SK-N-SH (cell line): ENCODE measurements at regions not wholly inside any gene's neighbourhood (a gene's known extent, or its start where the extent isn't known, plus 50 kb on each side); places are given as distances from the start of the nearest gene placed in this dataset.

Experiments
- CTCF ChIA-PET: fragments of 300-600, 350-600 bp; formaldehyde crosslinking; extraction: SDS; loops from one replicate; lab custom pipeline; 2021; lab: Yijun Ruan, JAX
- POLR2A ChIA-PET: fragments of 350-600 bp; sonication (Branson Sonifier 250); formaldehyde crosslinking; extraction: SDS; loops from one replicate; lab custom pipeline; 2020; ENCODE audit warnings: antibody characterized with exemption, inconsistent platforms; lab: Yijun Ruan, JAX
- DNase-seq: peaks from one replicate; pipeline ENCODE4 v3.0.0; 2012
- H2AFZ ChIP-seq: fragments of 200-600 bp; sonication (generic); 2 replicates; pipeline ENCODE4 v1.8.1; 2016; ENCODE audit warnings: antibody characterized with exemption, mild to moderate bottlenecking, low read depth
- H3F3A ChIP-seq: fragments of 200-600 bp; sonication (generic); replicated peaks from 2 replicates; pipeline ENCODE3; 2016; ENCODE audit warnings: antibody characterized with exemption, mild to moderate bottlenecking; ENCODE audit not compliant: insufficient read depth
- H3K27ac ChIP-seq, 2 experiments: fragments of 200-500 bp in 1 of 2; fragments of 200-600 bp in 1 of 2; sonication (Bioruptor generic) in 1 of 2; sonication (generic), shearing (Covaris generic) in 1 of 2; 2 replicates each; pipeline versions ENCODE4 v1.5.1 to v1.6.1; 2014 to 2016; ENCODE audit warnings: low read depth in 2 of 2, inconsistent platforms in 1 of 2, low read length in 1 of 2, mild to moderate bottlenecking in 1 of 2, mixed read lengths in 1 of 2
- H3K27me3 ChIP-seq: fragments of 200-600 bp; sonication (generic), shearing (Covaris generic); 2 replicates; pipeline ENCODE4 v1.6.1; 2016; ENCODE audit warnings: mixed run types; ENCODE audit not compliant: insufficient read depth
- H3K36me3 ChIP-seq, 2 experiments: fragments of 200-500 bp in 1 of 2; fragments of 200-600 bp in 1 of 2; sonication (Bioruptor generic) in 1 of 2; sonication (generic) in 1 of 2; replicated peaks in 1 of 2; 2 replicates each; pipeline versions ENCODE3 to v1.5.1; 2014 to 2016; ENCODE audit warnings: low read length in 1 of 2, mild to moderate bottlenecking in 1 of 2; ENCODE audit not compliant: insufficient read depth in 2 of 2, control insufficient read depth in 1 of 2
- H3K4me1 ChIP-seq, 2 experiments: fragments of 200-500 bp in 1 of 2; fragments of 200-600 bp in 1 of 2; sonication (Bioruptor generic) in 1 of 2; sonication (generic), shearing (Covaris generic) in 1 of 2; 2 replicates each; pipeline versions ENCODE4 v1.5.1 to v1.6.1; 2014 to 2016; ENCODE audit warnings: low read depth in 1 of 2, low read length in 1 of 2, mixed run types in 1 of 2; ENCODE audit not compliant: insufficient read depth in 2 of 2, control insufficient read depth in 1 of 2
- H3K4me2 ChIP-seq: fragments of 200-600 bp; sonication (generic), shearing (Covaris generic); 2 replicates; pipeline ENCODE4 v1.6.1; 2017; ENCODE audit warnings: mixed run types
- H3K4me3 ChIP-seq, 2 experiments: fragments of 200-500 bp in 1 of 2; fragments of 200-600 bp in 1 of 2; sonication (Bioruptor generic) in 1 of 2; sonication (generic), shearing (Covaris generic) in 1 of 2; 2 replicates each; pipeline versions ENCODE4 v1.5.1 to v1.8.1; 2014 to 2016; ENCODE audit warnings: low read depth in 2 of 2, inconsistent platforms in 1 of 2, low read length in 1 of 2, mild to moderate bottlenecking in 1 of 2, mixed read lengths in 1 of 2, moderate library complexity in 1 of 2
- H3K79me2 ChIP-seq: fragments of 200-600 bp; sonication (generic); 2 replicates; pipeline ENCODE4 v1.8.1; 2017; ENCODE audit warnings: mild to moderate bottlenecking; ENCODE audit not compliant: insufficient read depth
- H3K9ac ChIP-seq: fragments of 200-600 bp; sonication (generic); 2 replicates; pipeline ENCODE4 v1.6.1; 2017; ENCODE audit warnings: mixed run types
- H3K9me2 ChIP-seq: fragments of 200-600 bp; sonication (generic); 2 replicates; pipeline ENCODE4 v1.6.1; 2017; ENCODE audit warnings: mixed run types
- H3K9me3 ChIP-seq: fragments of 200-600 bp; sonication (generic); 2 replicates; pipeline ENCODE4 v1.6.1; 2017; ENCODE audit warnings: mixed run types, mild to moderate bottlenecking, moderate library complexity
- H4K20me1 ChIP-seq: fragments of 200-600 bp; sonication (generic); 2 replicates; pipeline ENCODE4 v1.6.1; 2017; ENCODE audit warnings: mild to moderate bottlenecking, mixed run types; ENCODE audit not compliant: insufficient read depth
- CHD2 ChIP-seq: fragments of 150-350 bp; IDR thresholded peaks from 2 replicates; pipeline ENCODE4 v1.6.1; 2018; ENCODE audit warnings: low read length; ENCODE audit not compliant: partially characterized antibody
- FOXM1 ChIP-seq: IDR thresholded peaks from 2 replicates; pipeline ENCODE4 v1.4.0; 2012; ENCODE audit warnings: low read depth, mild to moderate bottlenecking
- JUND ChIP-seq: IDR thresholded peaks from 2 replicates; pipeline ENCODE4 v1.4.0; 2012
- MEF2A ChIP-seq: IDR thresholded peaks from 2 replicates; pipeline ENCODE4 v1.4.0; 2012; ENCODE audit warnings: low read depth, borderline replicate concordance
- MXI1 ChIP-seq: IDR thresholded peaks from 2 replicates; pipeline ENCODE4 v1.6.1; 2012; ENCODE audit warnings: mild to moderate bottlenecking, low read depth, low read length, improper control_type of control experiment
- NFIC ChIP-seq: IDR thresholded peaks from 2 replicates; pipeline ENCODE4 v1.4.0; 2012; ENCODE audit warnings: borderline replicate concordance
- RAD21 ChIP-seq: IDR thresholded peaks from 2 replicates; pipeline ENCODE4 v1.6.1; 2012; ENCODE audit warnings: mild to moderate bottlenecking, low read length
- RFX5 ChIP-seq: IDR thresholded peaks from 2 replicates; pipeline ENCODE4 v1.6.1; 2012; ENCODE audit warnings: mild to moderate bottlenecking, improper control_type of control experiment, low read length
- SIN3A ChIP-seq: IDR thresholded peaks from 2 replicates; pipeline ENCODE4 v1.6.1; 2012; ENCODE audit warnings: low read depth, mild to moderate bottlenecking, low read length, moderate library complexity, borderline replicate concordance
- TAF1 ChIP-seq: IDR thresholded peaks from 2 replicates; pipeline ENCODE4 v1.6.1; 2012; ENCODE audit warnings: low read depth, mild to moderate bottlenecking, low read length, moderate library complexity, borderline replicate concordance
- ZBTB33 ChIP-seq: IDR thresholded peaks from 2 replicates; pipeline ENCODE4 v1.4.0; 2012; ENCODE audit warnings: low read depth, borderline replicate concordance
- WGBS: methylation state at CpG from one replicate; pipeline ENCODE4 v1.1.6; 2017; ENCODE audit warnings: low lambda C conversion rate; 5-methylcytosine and 5-hydroxymethylcytosine counted together
- TF ChIP-seq, protein P1 (sequence below): fragments of 150-350 bp; IDR thresholded peaks from 2 replicates; pipeline ENCODE4 v1.6.1; 2017; ENCODE audit warnings: antibody characterized with exemption, low read length, low read depth, borderline replicate concordance
- TF ChIP-seq, protein P2 (sequence below): IDR thresholded peaks from 2 replicates; pipeline ENCODE4 v1.4.0; 2012; ENCODE audit warnings: low read depth
- TF ChIP-seq, protein P3 (sequence below): IDR thresholded peaks from 2 replicates; pipeline ENCODE4 v1.6.1; 2012; ENCODE audit warnings: mild to moderate bottlenecking, low read depth, low read length, moderate library complexity
- TF ChIP-seq, protein P4 (sequence below): IDR thresholded peaks from 2 replicates; pipeline ENCODE4 v1.4.0; 2012; ENCODE audit warnings: low read depth, borderline replicate concordance
- TF ChIP-seq, protein P5 (sequence below): IDR thresholded peaks from 2 replicates; pipeline ENCODE4; 2012
- TF ChIP-seq, protein P6 (sequence below): fragments of 150-350 bp; IDR thresholded peaks from 2 replicates; pipeline ENCODE4 v1.6.1; 2016; ENCODE audit warnings: mild to moderate bottlenecking, low read depth, low read length

- Histone ChIP-seq H3K79me2 (no peaks in the 10 kb centered on the region), H3K27me3 (no peaks in the 10 kb centered on the region), H3K9ac (no peak overlapping the region), H3K9me3 (no peaks in the 10 kb centered on the region), H3K4me1 (no peaks in the 10 kb centered on the region), H3K36me3 (no peaks in the 10 kb centered on the region), H3K4me2 (no peak overlapping the region), H3F3A (no peaks in the 10 kb centered on the region), H2AFZ (no peak overlapping the region), H3K27ac (no peak overlapping the region), H3K9me2 (no peaks in the 10 kb centered on the region), H3K4me3 (no peak overlapping the region), H4K20me1 (no peaks in the 10 kb centered on the region)
- DNase-seq = no peak
- CTCF ChIA-PET = interaction anchor here (1.2 kb wide), 1 partner anchor 27 kb away, joined by 3 read pairs; no protein-coding TSS in a partner anchor
- 20% methylated on average over 2 of the region's 2 CpGs for WGBS
- TF ChIP-seq, protein P1, sequence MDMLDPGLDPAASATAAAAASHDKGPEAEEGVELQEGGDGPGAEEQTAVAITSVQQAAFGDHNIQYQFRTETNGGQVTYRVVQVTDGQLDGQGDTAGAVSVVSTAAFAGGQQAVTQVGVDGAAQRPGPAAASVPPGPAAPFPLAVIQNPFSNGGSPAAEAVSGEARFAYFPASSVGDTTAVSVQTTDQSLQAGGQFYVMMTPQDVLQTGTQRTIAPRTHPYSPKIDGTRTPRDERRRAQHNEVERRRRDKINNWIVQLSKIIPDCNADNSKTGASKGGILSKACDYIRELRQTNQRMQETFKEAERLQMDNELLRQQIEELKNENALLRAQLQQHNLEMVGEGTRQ = no peak
- TF ChIP-seq SIN3A (no peak), FOXM1 (no peak), RAD21 (no peak), MXI1 (no peak), CHD2 (no peak), MEF2A (no peak), NFIC (no peak), RFX5 (no peak), JUND (no peak), ZBTB33 (no peak), TAF1 (no peak)
- TF ChIP-seq, protein P2, sequence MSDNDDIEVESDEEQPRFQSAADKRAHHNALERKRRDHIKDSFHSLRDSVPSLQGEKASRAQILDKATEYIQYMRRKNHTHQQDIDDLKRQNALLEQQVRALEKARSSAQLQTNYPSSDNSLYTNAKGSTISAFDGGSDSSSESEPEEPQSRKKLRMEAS = no peak
- TF ChIP-seq, protein P3, sequence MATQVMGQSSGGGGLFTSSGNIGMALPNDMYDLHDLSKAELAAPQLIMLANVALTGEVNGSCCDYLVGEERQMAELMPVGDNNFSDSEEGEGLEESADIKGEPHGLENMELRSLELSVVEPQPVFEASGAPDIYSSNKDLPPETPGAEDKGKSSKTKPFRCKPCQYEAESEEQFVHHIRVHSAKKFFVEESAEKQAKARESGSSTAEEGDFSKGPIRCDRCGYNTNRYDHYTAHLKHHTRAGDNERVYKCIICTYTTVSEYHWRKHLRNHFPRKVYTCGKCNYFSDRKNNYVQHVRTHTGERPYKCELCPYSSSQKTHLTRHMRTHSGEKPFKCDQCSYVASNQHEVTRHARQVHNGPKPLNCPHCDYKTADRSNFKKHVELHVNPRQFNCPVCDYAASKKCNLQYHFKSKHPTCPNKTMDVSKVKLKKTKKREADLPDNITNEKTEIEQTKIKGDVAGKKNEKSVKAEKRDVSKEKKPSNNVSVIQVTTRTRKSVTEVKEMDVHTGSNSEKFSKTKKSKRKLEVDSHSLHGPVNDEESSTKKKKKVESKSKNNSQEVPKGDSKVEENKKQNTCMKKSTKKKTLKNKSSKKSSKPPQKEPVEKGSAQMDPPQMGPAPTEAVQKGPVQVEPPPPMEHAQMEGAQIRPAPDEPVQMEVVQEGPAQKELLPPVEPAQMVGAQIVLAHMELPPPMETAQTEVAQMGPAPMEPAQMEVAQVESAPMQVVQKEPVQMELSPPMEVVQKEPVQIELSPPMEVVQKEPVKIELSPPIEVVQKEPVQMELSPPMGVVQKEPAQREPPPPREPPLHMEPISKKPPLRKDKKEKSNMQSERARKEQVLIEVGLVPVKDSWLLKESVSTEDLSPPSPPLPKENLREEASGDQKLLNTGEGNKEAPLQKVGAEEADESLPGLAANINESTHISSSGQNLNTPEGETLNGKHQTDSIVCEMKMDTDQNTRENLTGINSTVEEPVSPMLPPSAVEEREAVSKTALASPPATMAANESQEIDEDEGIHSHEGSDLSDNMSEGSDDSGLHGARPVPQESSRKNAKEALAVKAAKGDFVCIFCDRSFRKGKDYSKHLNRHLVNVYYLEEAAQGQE = no peak
- TF ChIP-seq, protein P4, sequence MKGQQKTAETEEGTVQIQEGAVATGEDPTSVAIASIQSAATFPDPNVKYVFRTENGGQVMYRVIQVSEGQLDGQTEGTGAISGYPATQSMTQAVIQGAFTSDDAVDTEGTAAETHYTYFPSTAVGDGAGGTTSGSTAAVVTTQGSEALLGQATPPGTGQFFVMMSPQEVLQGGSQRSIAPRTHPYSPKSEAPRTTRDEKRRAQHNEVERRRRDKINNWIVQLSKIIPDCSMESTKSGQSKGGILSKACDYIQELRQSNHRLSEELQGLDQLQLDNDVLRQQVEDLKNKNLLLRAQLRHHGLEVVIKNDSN = no peak
- TF ChIP-seq, protein P5, sequence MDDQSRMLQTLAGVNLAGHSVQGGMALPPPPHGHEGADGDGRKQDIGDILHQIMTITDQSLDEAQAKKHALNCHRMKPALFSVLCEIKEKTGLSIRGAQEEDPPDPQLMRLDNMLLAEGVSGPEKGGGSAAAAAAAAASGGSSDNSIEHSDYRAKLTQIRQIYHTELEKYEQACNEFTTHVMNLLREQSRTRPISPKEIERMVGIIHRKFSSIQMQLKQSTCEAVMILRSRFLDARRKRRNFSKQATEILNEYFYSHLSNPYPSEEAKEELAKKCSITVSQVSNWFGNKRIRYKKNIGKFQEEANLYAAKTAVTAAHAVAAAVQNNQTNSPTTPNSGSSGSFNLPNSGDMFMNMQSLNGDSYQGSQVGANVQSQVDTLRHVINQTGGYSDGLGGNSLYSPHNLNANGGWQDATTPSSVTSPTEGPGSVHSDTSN = no peak
- TF ChIP-seq, protein P6, sequence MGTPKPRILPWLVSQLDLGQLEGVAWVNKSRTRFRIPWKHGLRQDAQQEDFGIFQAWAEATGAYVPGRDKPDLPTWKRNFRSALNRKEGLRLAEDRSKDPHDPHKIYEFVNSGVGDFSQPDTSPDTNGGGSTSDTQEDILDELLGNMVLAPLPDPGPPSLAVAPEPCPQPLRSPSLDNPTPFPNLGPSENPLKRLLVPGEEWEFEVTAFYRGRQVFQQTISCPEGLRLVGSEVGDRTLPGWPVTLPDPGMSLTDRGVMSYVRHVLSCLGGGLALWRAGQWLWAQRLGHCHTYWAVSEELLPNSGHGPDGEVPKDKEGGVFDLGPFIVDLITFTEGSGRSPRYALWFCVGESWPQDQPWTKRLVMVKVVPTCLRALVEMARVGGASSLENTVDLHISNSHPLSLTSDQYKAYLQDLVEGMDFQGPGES = no peak
- POLR2A ChIA-PET = no interaction called here
Measured at GRCh38 chr1:63268876-63269275, 53.5 kb upstream of the FOXD3 start.
